HFF-Myc (cell line): ENCODE measurements at regions not wholly inside any gene's neighbourhood (a gene's known extent, or its start where the extent isn't known, plus 50 kb on each side); places are given as distances from the start of the nearest gene placed in this dataset.

Experiments
- DNase-seq: peaks from one replicate; pipeline ENCODE4 v3.0.0-alpha.2; 2011; ENCODE audit warnings: low read depth; ENCODE audit errors: extremely low read depth
- H3K4me3 ChIP-seq: replicated peaks from 2 replicates; pipeline ENCODE4 v1.5.1; 2011; ENCODE audit warnings: low read depth, mild to moderate bottlenecking, control low read depth, low read length
- TF ChIP-seq, protein P1 (sequence below): IDR thresholded peaks from 2 replicates; pipeline ENCODE4 v1.5.1; 2012; ENCODE audit warnings: mild to moderate bottlenecking, low read depth, low read length, control low read depth; ENCODE audit errors: missing control alignments

DNA sequence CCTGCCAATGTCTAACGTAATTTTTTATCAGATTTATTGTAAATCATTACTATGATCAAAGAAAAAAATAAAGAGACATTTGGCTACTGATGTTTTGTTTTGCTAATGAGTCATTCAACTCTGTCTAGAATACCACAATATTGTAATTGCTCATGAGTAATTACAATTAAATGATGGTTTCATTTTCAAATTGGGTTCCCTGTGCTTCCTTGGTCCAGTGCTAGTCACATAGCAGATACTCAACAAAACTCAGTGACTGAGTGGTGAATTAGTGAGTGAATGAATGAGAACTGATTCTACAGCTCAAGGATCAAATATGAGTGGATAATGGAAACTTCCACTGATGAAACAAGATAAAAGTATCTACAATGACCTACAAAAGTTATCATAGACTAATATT, 304.7 kb downstream of the POU4F1 start:
- DNase-seq = no peak
- H3K4me3 ChIP-seq = no peak overlapping the region
- TF ChIP-seq, protein P1, sequence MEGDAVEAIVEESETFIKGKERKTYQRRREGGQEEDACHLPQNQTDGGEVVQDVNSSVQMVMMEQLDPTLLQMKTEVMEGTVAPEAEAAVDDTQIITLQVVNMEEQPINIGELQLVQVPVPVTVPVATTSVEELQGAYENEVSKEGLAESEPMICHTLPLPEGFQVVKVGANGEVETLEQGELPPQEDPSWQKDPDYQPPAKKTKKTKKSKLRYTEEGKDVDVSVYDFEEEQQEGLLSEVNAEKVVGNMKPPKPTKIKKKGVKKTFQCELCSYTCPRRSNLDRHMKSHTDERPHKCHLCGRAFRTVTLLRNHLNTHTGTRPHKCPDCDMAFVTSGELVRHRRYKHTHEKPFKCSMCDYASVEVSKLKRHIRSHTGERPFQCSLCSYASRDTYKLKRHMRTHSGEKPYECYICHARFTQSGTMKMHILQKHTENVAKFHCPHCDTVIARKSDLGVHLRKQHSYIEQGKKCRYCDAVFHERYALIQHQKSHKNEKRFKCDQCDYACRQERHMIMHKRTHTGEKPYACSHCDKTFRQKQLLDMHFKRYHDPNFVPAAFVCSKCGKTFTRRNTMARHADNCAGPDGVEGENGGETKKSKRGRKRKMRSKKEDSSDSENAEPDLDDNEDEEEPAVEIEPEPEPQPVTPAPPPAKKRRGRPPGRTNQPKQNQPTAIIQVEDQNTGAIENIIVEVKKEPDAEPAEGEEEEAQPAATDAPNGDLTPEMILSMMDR = no peak

GRCh38 chr13:78286748-78287147, 316.6 kb downstream of the POU4F1 start:
- H3K4me3 ChIP-seq = no peak overlapping the region
- DNase-seq = no peak
- TF ChIP-seq, protein P1 = no peak

- no peak for DNase-seq
- no peak overlapping the region for H3K4me3 ChIP-seq
- TF ChIP-seq, protein P1 = no peak
Observed at GRCh38 chr13:78265098-78265497, 338.3 kb downstream of the POU4F1 start.

- no peak overlapping the region for H3K4me3 ChIP-seq
- DNase-seq = no peak
- TF ChIP-seq, protein P1 = no peak
Observed at GRCh38 chr13:78258304-78258703, 339.7 kb upstream of the EDNRB start.

DNA sequence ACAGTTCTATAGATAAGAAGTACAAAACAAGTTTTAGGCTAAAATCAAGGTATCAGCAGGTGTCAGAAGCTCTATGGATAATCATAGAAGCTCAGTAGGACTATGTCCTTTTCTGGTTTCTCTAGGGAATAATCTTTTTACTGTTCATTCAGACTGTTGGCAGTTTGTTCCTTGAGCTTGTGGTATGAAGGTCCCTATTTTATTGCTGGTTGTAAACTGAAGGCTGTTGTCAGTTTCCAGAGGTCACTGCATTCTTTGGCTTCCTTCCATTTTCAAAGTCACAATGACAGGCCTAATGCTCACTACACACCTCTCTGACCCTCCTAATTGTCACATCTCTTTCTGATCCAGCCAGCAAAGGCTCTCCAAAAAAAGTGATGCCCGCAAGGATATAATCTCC, 337.9 kb upstream of the EDNRB start:
- DNase-seq = no peak
- TF ChIP-seq, protein P1 = no peak
- no peak overlapping the region for H3K4me3 ChIP-seq

GRCh38 chr13:78254113-78254512, 335.5 kb upstream of the EDNRB start:
- H3K4me3 ChIP-seq = no peak overlapping the region
- no peak for DNase-seq
- TF ChIP-seq, protein P1 = no peak

GRCh38 chr13:78247362-78247761, 328.7 kb upstream of the EDNRB start:
- TF ChIP-seq, protein P1 = no peak
- DNase-seq = no peak
- no peak overlapping the region for H3K4me3 ChIP-seq
